K562 (cell line): ENCODE measurements at regions not wholly inside any gene's neighbourhood (a gene's known extent, or its start where the extent isn't known, plus 50 kb on each side); places are given as distances from the start of the nearest gene placed in this dataset.
A peak's percentile ranks its signal among the peaks of the same experiment; 100 is the strongest.
"Not testable (repeated sequence)": the region's sequence is repeated elsewhere in the genome, so short reads cannot be mapped to it uniquely, and the experiment has no call there.

Experiments used
- ATAC-seq: fragments of 200-7000 bp; cut with Tn5 transposase; 3 replicates; pipeline ENCODE4 v1.9.1; 2020; ENCODE audit warnings: moderate library complexity
- BruUV-seq: library from RNA; stranded (reverse); fragments of 400-500 nt; replicated peaks from 2 replicates; lab custom pipeline; 2021; lab: Mats Ljungman, UMichigan
- CTCF ChIA-PET: fragments of 300-600 bp; formaldehyde crosslinking; extraction: SDS; loops from one replicate; lab custom pipeline; 2021; ENCODE audit warnings: low intra/inter-chr PET ratio; lab: Yijun Ruan, JAX
- POLR2A ChIA-PET: fragments of 300-600, 350-650 bp; sonication (Branson Sonifier 250); formaldehyde crosslinking; extraction: SDS; loops from one replicate; lab custom pipeline; 2021; ENCODE audit warnings: antibody characterized with exemption, inconsistent platforms; lab: Yijun Ruan, JAX
- DNase-seq, 4 experiments: peaks; one replicate each; pipeline versions ENCODE4 v3.0.0 to v3.0.0-alpha.2; 2011 to 2018; ENCODE audit warnings: low spot score in 3 of 4, mixed read lengths in 3 of 4; ENCODE audit errors: extremely low read depth in 1 of 4
- FAIRE-seq: peaks from 2 replicates; lab custom pipeline; 2011; peaks lifted over from hg19 to GRCh38; lab: Jason Lieb, UNC
- H2AFZ ChIP-seq: 2 replicates; pipeline ENCODE4 v1.6.0; 2011; ENCODE audit warnings: low read depth, low read length, control low read depth, inconsistent platforms
- H3K27ac ChIP-seq: fragments of 200-600 bp; 3 replicates; pipeline ENCODE4 v1.8.0; 2011; ENCODE audit warnings: low read depth, mild to moderate bottlenecking, control low read depth, inconsistent platforms, low read length, moderate library complexity, mixed read lengths; ENCODE audit errors: extremely low read depth
- H3K27me3 ChIP-seq, 2 experiments: fragments of 300-600 bp in 1 of 2; 2 replicates in 1 of 2; 3 replicates in 1 of 2; pipeline versions ENCODE4 v1.6.0 to v1.8.0; 2011; ENCODE audit warnings: inconsistent platforms in 2 of 2, low read length in 2 of 2, mild to moderate bottlenecking in 1 of 2, mixed read lengths in 1 of 2, moderate library complexity in 1 of 2; ENCODE audit not compliant: control insufficient read depth in 2 of 2, insufficient read depth in 2 of 2
- H3K36me3 ChIP-seq: fragments of 300-600 bp; 3 replicates; pipeline ENCODE4 v1.8.0; 2011; ENCODE audit warnings: mild to moderate bottlenecking, low read length, inconsistent platforms; ENCODE audit not compliant: control insufficient read depth, insufficient read depth
- H3K4me1 ChIP-seq, 2 experiments: fragments of 200-600 bp in 1 of 2; replicated peaks in 1 of 2; 2 replicates in 1 of 2; 3 replicates in 1 of 2; pipeline versions ENCODE4 v1.5.1 to v1.8.0; 2011; ENCODE audit warnings: inconsistent platforms in 2 of 2, low read length in 2 of 2, mild to moderate bottlenecking in 1 of 2, mixed read lengths in 1 of 2, moderate library complexity in 1 of 2; ENCODE audit not compliant: control insufficient read depth in 2 of 2, insufficient read depth in 2 of 2
- H3K4me2 ChIP-seq: 2 replicates; pipeline ENCODE4 v1.6.1; 2011; ENCODE audit warnings: low read length, control low read depth, inconsistent platforms, mixed read lengths; ENCODE audit not compliant: insufficient read depth
- H3K4me3 ChIP-seq: fragments of 200-600 bp; sonication (generic), shearing (Covaris generic); 2 replicates; pipeline ENCODE4 v1.5.1; 2016; ENCODE audit warnings: control low read depth, inconsistent platforms
- H3K79me2 ChIP-seq: fragments of 200-600 bp; 3 replicates; pipeline ENCODE4 v1.8.0; 2011; ENCODE audit warnings: low read length, inconsistent platforms; ENCODE audit not compliant: control insufficient read depth, insufficient read depth
- H3K9ac ChIP-seq, 2 experiments: 2 replicates each; pipeline versions ENCODE4 v1.6.0 to v1.6.1; 2011; ENCODE audit warnings: low read depth in 2 of 2, low read length in 2 of 2, control low read depth in 1 of 2, inconsistent platforms in 1 of 2, mild to moderate bottlenecking in 1 of 2, mixed read lengths in 1 of 2; ENCODE audit not compliant: insufficient read depth in 1 of 2
- H3K9me1 ChIP-seq: one replicate; pipeline ENCODE4 v1.6.0; 2011; ENCODE audit warnings: inconsistent platforms, mild to moderate bottlenecking, low read length, moderate library complexity; ENCODE audit not compliant: control insufficient read depth, insufficient read depth
- H3K9me3 ChIP-seq: replicated peaks from 2 replicates; pipeline ENCODE4 v1.5.1; 2011; ENCODE audit warnings: low read depth, low read length, inconsistent platforms; ENCODE audit not compliant: control insufficient read depth, insufficient read depth
- H4K20me1 ChIP-seq: replicated peaks from 2 replicates; pipeline ENCODE4 v1.6.1; 2011; ENCODE audit warnings: low read length, inconsistent platforms, mixed read lengths; ENCODE audit not compliant: control insufficient read depth, insufficient read depth
- CEBPB ChIP-seq: fragments of 450-650 bp; IDR thresholded peaks from 2 replicates; pipeline ENCODE4 v1.6.1; 2016; ENCODE audit warnings: missing genetic modification characterization, missing compliant biosample characterization
- CEBPG ChIP-seq, 3 experiments: fragments of 200-800 bp in 1 of 3; sonication (Bioruptor generic) in 1 of 3; sonication (generic) in 1 of 3; formaldehyde crosslinking in 1 of 3; IDR thresholded peaks in 2 of 3; conservative IDR thresholded peaks in 1 of 3; 2 replicates each; pipeline versions ENCODE4 v1.6.1 to v1.8.0; 2016 to 2022; ENCODE audit warnings: missing compliant biosample characterization in 2 of 3, missing genetic modification characterization in 2 of 3, mild to moderate bottlenecking in 1 of 3, missing genetic modification reagents in 1 of 3
- FOXM1 ChIP-seq, 2 experiments: fragments of 450-650 bp in 1 of 2; sonication (generic) in 1 of 2; formaldehyde crosslinking in 1 of 2; IDR thresholded peaks; 2 replicates each; pipeline versions ENCODE4 v1.6.1 to v1.9.0; 2017 to 2022; ENCODE audit warnings: low read depth in 2 of 2, mild to moderate bottlenecking in 2 of 2, missing genetic modification reagents in 1 of 2, moderate library complexity in 1 of 2
- NCOA2 ChIP-seq, 2 experiments: fragments of 450-650 bp; IDR thresholded peaks; 2 replicates each; pipeline ENCODE4 v1.6.1; 2018; ENCODE audit warnings: mild to moderate bottlenecking in 2 of 2, moderate library complexity in 1 of 2; ENCODE audit not compliant: partially characterized antibody in 2 of 2
- NFE2 ChIP-seq: IDR thresholded peaks from 2 replicates; pipeline ENCODE4 v1.6.1; 2014; ENCODE audit warnings: antibody characterized with exemption, low read depth
- NUFIP1 ChIP-seq: fragments of 450-650 bp; IDR thresholded peaks from 2 replicates; pipeline ENCODE4 v1.6.1; 2018; ENCODE audit not compliant: partially characterized antibody
- ZNF134 ChIP-seq: fragments of 250-450 bp; sonication (Bioruptor Pico); conservative IDR thresholded peaks from 2 replicates; pipeline ENCODE4 v1.4.0; 2020
- WGBS: fragments of 100-300 bp; shearing (Covaris generic); methylation state at CpG from one replicate; pipeline ENCODE4 v1.1.6; 2016; ENCODE audit warnings: low coverage, mixed read lengths; ENCODE audit not compliant: insufficient coverage; ENCODE audit errors: missing lambda C conversion rate; 5-methylcytosine and 5-hydroxymethylcytosine counted together
- in situ Hi-C: fragments of 300-500 bp; cut with MboI; formaldehyde crosslinking; loops from 4 replicates; pipeline ENCODE4 v1.15.0; 2018; ENCODE audit warnings: inconsistent platforms, mixed read lengths
- intact Hi-C: fragments of 100-400 bp; cut with micrococcal nuclease; formaldehyde crosslinking; loops from 2 replicates; pipeline ENCODE4 v1.14.2; 2022
- TF ChIP-seq, protein P1 (sequence below), 2 experiments: fragments of 150-350 bp in 1 of 2; IDR thresholded peaks; 2 replicates each; pipeline ENCODE4 v1.6.1; 2012 to 2016; ENCODE audit warnings: low read depth in 2 of 2, low read length in 2 of 2, mild to moderate bottlenecking in 1 of 2, moderate library complexity in 1 of 2
- TF ChIP-seq, protein P2 (sequence below): fragments of 450-650 bp; formaldehyde crosslinking; IDR thresholded peaks from 2 replicates; pipeline ENCODE4 v1.4.0; 2022; ENCODE audit warnings: missing genetic modification characterization

DNA sequence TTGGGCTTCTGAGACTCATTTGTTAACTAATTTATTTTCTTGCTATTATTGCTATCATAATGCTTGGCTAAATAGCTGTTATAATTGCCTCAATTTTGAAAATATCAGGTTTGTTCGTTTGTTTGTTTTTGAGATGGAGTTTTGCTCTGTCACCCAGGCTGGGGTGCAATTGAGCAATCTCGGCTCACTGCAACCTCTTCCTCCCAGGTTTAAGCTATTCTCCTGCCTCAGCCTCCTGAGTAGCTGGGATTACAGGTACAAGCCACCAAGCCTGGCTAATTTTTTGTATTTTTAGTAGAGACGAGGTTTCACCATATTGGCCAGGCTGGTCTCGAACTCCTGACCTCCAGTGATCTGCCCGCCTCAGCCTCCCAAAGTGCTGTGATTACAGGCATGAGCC, 75.0 kb downstream of the ARRDC3 start:
- H2AFZ ChIP-seq, H4K20me1 ChIP-seq, H3K9me3 ChIP-seq, H3K36me3 ChIP-seq, H3K4me2 ChIP-seq, DNase-seq, H3K79me2 ChIP-seq, ATAC-seq, FAIRE-seq, H3K9me1 ChIP-seq, CTCF ChIA-PET, H3K9ac ChIP-seq, intact Hi-C loops: not testable (repeated sequence)
- POLR2A ChIA-PET: interaction anchor here (0.6 kb wide), 1 partner anchor 24 kb away, joined by 4 read pairs; no protein-coding TSS in a partner anchor
- WGBS: 35% methylated on average over 5 of the region's 5 CpGs
- peak; percentile 54 for TF ChIP-seq CEBPB (tag)
- TF ChIP-seq, all 486 proteins: peak for 1; not testable (repeated sequence) for 485
- H3K4me1 ChIP-seq, H3K27me3 ChIP-seq, in situ Hi-C loops, BruUV-seq, H3K27ac ChIP-seq, H3K4me3 ChIP-seq: not testable (repeated sequence)

DNA sequence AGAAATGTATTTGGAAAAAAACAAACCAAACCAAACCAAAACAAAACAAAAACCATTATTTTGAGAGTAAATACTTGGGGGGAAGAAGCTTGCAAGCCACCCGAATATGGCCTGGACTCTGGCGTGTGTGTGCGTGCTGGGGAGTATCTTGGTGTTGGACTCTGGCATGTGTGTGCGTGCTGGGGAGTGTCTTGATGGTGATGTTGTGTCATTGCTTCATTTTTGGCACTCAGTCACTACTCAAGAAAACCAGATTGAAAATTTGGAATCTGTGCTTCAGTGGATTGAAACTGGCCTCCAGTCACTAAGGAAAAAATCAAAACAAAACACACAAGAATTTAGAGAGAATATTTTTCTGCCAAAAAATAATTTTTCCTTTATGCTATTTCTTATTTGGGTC, 76.1 kb downstream of the ARRDC3 start:
- Histone ChIP-seq H2AFZ (no peak overlapping the region), H3K4me1 (peaks cover 0 to 2% of the 10 kb centered on the region in 2 experiments; a peak in 2 of 5 replicates)
- TF ChIP-seq, protein P1, sequence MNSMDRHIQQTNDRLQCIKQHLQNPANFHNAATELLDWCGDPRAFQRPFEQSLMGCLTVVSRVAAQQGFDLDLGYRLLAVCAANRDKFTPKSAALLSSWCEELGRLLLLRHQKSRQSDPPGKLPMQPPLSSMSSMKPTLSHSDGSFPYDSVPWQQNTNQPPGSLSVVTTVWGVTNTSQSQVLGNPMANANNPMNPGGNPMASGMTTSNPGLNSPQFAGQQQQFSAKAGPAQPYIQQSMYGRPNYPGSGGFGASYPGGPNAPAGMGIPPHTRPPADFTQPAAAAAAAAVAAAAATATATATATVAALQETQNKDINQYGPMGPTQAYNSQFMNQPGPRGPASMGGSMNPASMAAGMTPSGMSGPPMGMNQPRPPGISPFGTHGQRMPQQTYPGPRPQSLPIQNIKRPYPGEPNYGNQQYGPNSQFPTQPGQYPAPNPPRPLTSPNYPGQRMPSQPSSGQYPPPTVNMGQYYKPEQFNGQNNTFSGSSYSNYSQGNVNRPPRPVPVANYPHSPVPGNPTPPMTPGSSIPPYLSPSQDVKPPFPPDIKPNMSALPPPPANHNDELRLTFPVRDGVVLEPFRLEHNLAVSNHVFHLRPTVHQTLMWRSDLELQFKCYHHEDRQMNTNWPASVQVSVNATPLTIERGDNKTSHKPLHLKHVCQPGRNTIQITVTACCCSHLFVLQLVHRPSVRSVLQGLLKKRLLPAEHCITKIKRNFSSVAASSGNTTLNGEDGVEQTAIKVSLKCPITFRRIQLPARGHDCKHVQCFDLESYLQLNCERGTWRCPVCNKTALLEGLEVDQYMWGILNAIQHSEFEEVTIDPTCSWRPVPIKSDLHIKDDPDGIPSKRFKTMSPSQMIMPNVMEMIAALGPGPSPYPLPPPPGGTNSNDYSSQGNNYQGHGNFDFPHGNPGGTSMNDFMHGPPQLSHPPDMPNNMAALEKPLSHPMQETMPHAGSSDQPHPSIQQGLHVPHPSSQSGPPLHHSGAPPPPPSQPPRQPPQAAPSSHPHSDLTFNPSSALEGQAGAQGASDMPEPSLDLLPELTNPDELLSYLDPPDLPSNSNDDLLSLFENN (IDR thresholded peaks at IDR 0.05; ENCODE audit: low read depth in 2 of 2, low read length in 2 of 2): no peak
- TF ChIP-seq FOXM1 (IDR thresholded peaks at IDR 0.05; ENCODE audit: low read depth) (no peak), FOXM1 (CRISPR knock-in tag; IDR thresholded peaks at IDR 0.05; ENCODE audit: low read depth) (no peak), NCOA2 (IDR thresholded peaks at IDR 0.05; ENCODE audit: partially characterized antibody in 2 of 2) (no peak), NFE2 (no peak), CEBPG (CRISPR knock-in tag; IDR thresholded peaks at IDR 0.05) (no peak), CEBPG (tag; conservative IDR thresholded peaks at IDR 0.05 in 1 of 2, IDR thresholded peaks at IDR 0.05 in 1 of 2) (no peak), NUFIP1 (no peak), ZNF134 (CRISPR knock-in tag) (no peak)
- TF ChIP-seq, protein P2, sequence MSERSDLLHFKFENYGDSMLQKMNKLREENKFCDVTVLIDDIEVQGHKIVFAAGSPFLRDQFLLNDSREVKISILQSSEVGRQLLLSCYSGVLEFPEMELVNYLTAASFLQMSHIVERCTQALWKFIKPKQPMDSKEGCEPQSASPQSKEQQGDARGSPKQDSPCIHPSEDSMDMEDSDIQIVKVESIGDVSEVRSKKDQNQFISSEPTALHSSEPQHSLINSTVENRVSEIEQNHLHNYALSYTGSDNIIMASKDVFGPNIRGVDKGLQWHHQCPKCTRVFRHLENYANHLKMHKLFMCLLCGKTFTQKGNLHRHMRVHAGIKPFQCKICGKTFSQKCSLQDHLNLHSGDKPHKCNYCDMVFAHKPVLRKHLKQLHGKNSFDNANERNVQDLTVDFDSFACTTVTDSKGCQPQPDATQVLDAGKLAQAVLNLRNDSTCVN: no peak

More for the DNA sequence above, 76.1 kb downstream of the ARRDC3 start:
- no peaks in the 10 kb centered on the region for H3K36me3 ChIP-seq
- WGBS: 77% methylated on average over 4 of the region's 4 CpGs
- DNase-seq (no peak), ATAC-seq (no peak), FAIRE-seq (no peak)
- no peaks in the 10 kb centered on the region for H4K20me1 ChIP-seq
- in situ Hi-C loops: no loop called here
- POLR2A ChIA-PET: interaction anchor here (0.9 to 1.8 kb wide), 3 partner anchors 8 to 76 kb away, joined by 4 to 6 read pairs (median 6); partner anchors contain the start of gene ARRDC3
- H3K79me2 ChIP-seq: no peaks in the 10 kb centered on the region
- no TSS peak for BruUV-seq
- no peaks in the 10 kb centered on the region for H3K27me3 ChIP-seq
- H3K9me1 ChIP-seq: no peaks in the 10 kb centered on the region
- CTCF ChIA-PET: no interaction called here
- no peaks in the 10 kb centered on the region for H3K9me3 ChIP-seq
- H3K9ac ChIP-seq: no peak overlapping the region
- no peak overlapping the region for H3K4me3 ChIP-seq
- H3K27ac ChIP-seq: no peak overlapping the region
- intact Hi-C loops: no loop called here
- H3K4me2 ChIP-seq: no peak overlapping the region
